HFFc6 (cell line): ENCODE measurements at regions not wholly inside any gene's neighbourhood (a gene's known extent, or its start where the extent isn't known, plus 50 kb on each side); places are given as distances from the start of the nearest gene placed in this dataset.

Experiments
- DNase-seq: peaks from one replicate; pipeline ENCODE4 v3.0.0-alpha.2; 2018
- H3K27ac Mint-ChIP-seq: 2 replicates; pipeline ENCODE4 v1.8.0; 2020; ENCODE audit warnings: mild to moderate bottlenecking, mixed read lengths
- H3K27me3 Mint-ChIP-seq: 2 replicates; pipeline ENCODE4 v1.8.0; 2021; ENCODE audit warnings: mild to moderate bottlenecking, moderate library complexity, mixed read lengths; ENCODE audit not compliant: insufficient read depth
- H3K36me3 Mint-ChIP-seq: 2 replicates; pipeline ENCODE4 v1.8.0; 2021; ENCODE audit warnings: low read depth, mixed read lengths
- H3K4me1 Mint-ChIP-seq: 2 replicates; pipeline ENCODE4 v1.8.0; 2020; ENCODE audit warnings: low read depth, mixed read lengths
- H3K4me3 Mint-ChIP-seq: 2 replicates; pipeline ENCODE4 v1.8.0; 2020; ENCODE audit warnings: mild to moderate bottlenecking, moderate library complexity, mixed read lengths
- H3K9me3 Mint-ChIP-seq: 2 replicates; pipeline ENCODE4 v1.8.0; 2020; ENCODE audit warnings: mild to moderate bottlenecking, mixed read lengths
- CTCF ChIP-seq: fragments of 200-600 bp; sonication (generic); IDR thresholded peaks from 2 replicates; pipeline ENCODE4 v1.5.0; 2021; ENCODE audit warnings: antibody characterized with exemption, mild to moderate bottlenecking

- Mint-ChIP-seq H3K4me3 (no peak overlapping the region), H3K36me3 (no peaks in the 10 kb centered on the region), H3K27me3 (no peaks in the 10 kb centered on the region), H3K4me1 (no peaks in the 10 kb centered on the region), H3K9me3 (peaks cover 12% of the 10 kb centered on the region), H3K27ac (no peak overlapping the region)
- no peak for TF ChIP-seq CTCF
- DNase-seq = no peak
Measured at GRCh38 chr6:153613719-153614455, 425.2 kb upstream of the OPRM1 start.

GRCh38 chr6:153602401-153602800 lies 436.6 kb upstream of the OPRM1 start:
- no peak for DNase-seq
- no peak overlapping the region for H3K4me3 Mint-ChIP-seq
- no peaks in the 10 kb centered on the region; the same call in 1 of the 2 replicates for H3K36me3 Mint-ChIP-seq
- no peaks in the 10 kb centered on the region for H3K4me1 Mint-ChIP-seq
- peaks cover 22% of the 10 kb centered on the region for H3K9me3 Mint-ChIP-seq
- H3K27me3 Mint-ChIP-seq = no peaks in the 10 kb centered on the region
- H3K27ac Mint-ChIP-seq = no peak overlapping the region
- no peak for TF ChIP-seq CTCF

GRCh38 chr6:153599901-153600300 lies 439.1 kb upstream of the OPRM1 start:
- Mint-ChIP-seq H3K9me3 (peaks cover 25% of the 10 kb centered on the region), H3K4me1 (no peaks in the 10 kb centered on the region), H3K27ac (no peak overlapping the region), H3K4me3 (no peak overlapping the region), H3K27me3 (no peaks in the 10 kb centered on the region), H3K36me3 (no peaks in the 10 kb centered on the region; the same call in 1 of the 2 replicates)
- DNase-seq = no peak
- TF ChIP-seq CTCF = no peak

GRCh38 chr6:153595903-153596302 lies 443.1 kb upstream of the OPRM1 start:
- Mint-ChIP-seq H3K4me1 (no peaks in the 10 kb centered on the region), H3K27ac (no peak overlapping the region), H3K36me3 (no peaks in the 10 kb centered on the region), H3K4me3 (no peak overlapping the region), H3K9me3 (peaks cover 33% of the 10 kb centered on the region), H3K27me3 (no peaks in the 10 kb centered on the region)
- DNase-seq = no peak
- no peak for TF ChIP-seq CTCF

GRCh38 chr6:153594871-153595270 lies 444.2 kb upstream of the OPRM1 start:
- TF ChIP-seq CTCF = no peak
- DNase-seq = no peak
- Mint-ChIP-seq H3K4me1 (no peaks in the 10 kb centered on the region), H3K36me3 (no peaks in the 10 kb centered on the region), H3K9me3 (peaks cover 37% of the 10 kb centered on the region), H3K27ac (no peak overlapping the region), H3K27me3 (no peaks in the 10 kb centered on the region), H3K4me3 (no peak overlapping the region)
